Gastrocnemius medialis (tissue), 4 donors: ENCODE measurements at regions not wholly inside any gene's neighbourhood (a gene's known extent, or its start where the extent isn't known, plus 50 kb on each side); places are given as distances from the start of the nearest gene placed in this dataset.

Source experiments
- ATAC-seq, 2 donors: fragments of 150-250 bp; one replicate each; pipeline ENCODE4 v1.9.1; 2016
- DNase-seq, 2 donors: peaks; one replicate each; pipeline ENCODE4 v3.0.0-alpha.2; 2019
- H3K27ac ChIP-seq, 4 donors: fragments of 200-600 bp; sonication (generic); 1 replicate in 1 of 4; 2 replicates in 3 of 4; pipeline ENCODE4 v1.5.1; 2016 to 2018; ENCODE audit warnings: mild to moderate bottlenecking in 2 of 4, moderate library complexity in 1 of 4
- H3K27me3 ChIP-seq, 3 donors: fragments of 200-600 bp; sonication (generic) in 2 of 3; 1 replicate in 1 of 3; 2 replicates in 2 of 3; pipeline versions ENCODE4 v1.5.1 to v1.6.0; 2016 to 2019; ENCODE audit warnings: mild to moderate bottlenecking in 1 of 3, moderate library complexity in 1 of 3
- H3K36me3 ChIP-seq, 2 donors: fragments of 200-600 bp; sonication (generic) in 1 of 2; one replicate each; pipeline ENCODE4 v1.5.1; 2017 to 2018
- H3K4me1 ChIP-seq, 2 donors: fragments of 200-600 bp; sonication (generic) in 1 of 2; one replicate each; pipeline ENCODE4 v1.5.1; 2016 to 2017; ENCODE audit warnings: mild to moderate bottlenecking in 2 of 2
- H3K4me3 ChIP-seq, 4 donors: fragments of 200-600 bp; sonication (generic) in 3 of 4; 1 replicate in 1 of 4; 2 replicates in 3 of 4; pipeline ENCODE4 v1.5.1; 2016 to 2019; ENCODE audit warnings: mild to moderate bottlenecking in 2 of 4
- H3K9me3 ChIP-seq, 3 donors: fragments of 200-600 bp; sonication (generic) in 2 of 3; 1 replicate in 1 of 3; 2 replicates in 2 of 3; pipeline ENCODE4 v1.5.1; 2016 to 2019
- CTCF ChIP-seq, 5 experiments: fragments of 450-650 bp in 3 of 5; fragments of 200-600 bp in 2 of 5; sonication (generic) in 2 of 5; IDR thresholded peaks in 4 of 5; conservative IDR thresholded peaks in 1 of 5; 1 replicate in 4 of 5; 2 replicates in 1 of 5; pipeline ENCODE4 v1.5.1; 2016 to 2019; ENCODE audit warnings: antibody characterized with exemption in 5 of 5, mild to moderate bottlenecking in 3 of 5, moderate library complexity in 3 of 5
- POLR2A ChIP-seq, 2 donors: fragments of 450-650 bp; IDR thresholded peaks; one replicate each; pipeline ENCODE4 v1.6.1; 2017; ENCODE audit warnings: antibody characterized with exemption in 2 of 2, mild to moderate bottlenecking in 2 of 2, moderate library complexity in 2 of 2
- in situ Hi-C, 4 donors: fragments of 200-750 bp; cut with MboI; loops; one replicate each; pipeline versions ENCODE4 v1.15.0 to v1.8.0; 2017; ENCODE audit warnings: low sequenced_read_pairs in 4 of 4
- intact Hi-C: fragments of 100-400 bp; cut with DNase I; formaldehyde crosslinking; loops from one replicate; pipeline ENCODE4 v1.15.1; 2023; ENCODE audit warnings: low total_unique reads

- Histone ChIP-seq H3K4me3 (no peak overlapping the region), H3K27ac (no peak overlapping the region), H3K27me3 (no peaks in the 10 kb centered on the region), H3K9me3 (no peaks in the 10 kb centered on the region), H3K4me1 (peaks cover 0 to 4% of the 10 kb centered on the region in 2 donors), H3K36me3 (no peaks in the 10 kb centered on the region)
- ATAC-seq (no peak), DNase-seq (no peak)
- TF ChIP-seq CTCF (IDR thresholded peaks at IDR 0.05 in 4 of 5, conservative IDR thresholded peaks at IDR 0.05 in 1 of 5) (no peak), POLR2A (IDR thresholded peaks at IDR 0.05) (no peak)
- intact Hi-C loops = no loop called here
- in situ Hi-C loops = no loop called here
Observed at GRCh38 chr2:215753808-215754207, 259.5 kb downstream of the MREG start.

- ATAC-seq (no peak), DNase-seq (no peak)
- Histone ChIP-seq H3K36me3 (no peaks in the 10 kb centered on the region), H3K27me3 (no peaks in the 10 kb centered on the region), H3K4me1 (peaks cover 0 to 12% of the 10 kb centered on the region in 2 donors), H3K27ac (no peak overlapping the region), H3K4me3 (no peak overlapping the region), H3K9me3 (no peaks in the 10 kb centered on the region)
- intact Hi-C loops (no loop called here), in situ Hi-C loops (no loop called here)
- TF ChIP-seq POLR2A (IDR thresholded peaks at IDR 0.05) (no peak), CTCF (IDR thresholded peaks at IDR 0.05 in 4 of 5, conservative IDR thresholded peaks at IDR 0.05 in 1 of 5) (no peak)
Observed at GRCh38 chr2:215752991-215753390, 260.4 kb downstream of the MREG start.

GRCh38 chr2:215752436-215752835, 260.9 kb downstream of the MREG start:
- peaks cover 0 to 12% of the 10 kb centered on the region in 2 donors for H3K4me1 ChIP-seq
- DNase-seq (no peak), ATAC-seq (no peak)
- H3K36me3 ChIP-seq = no peaks in the 10 kb centered on the region
- no peak overlapping the region for H3K27ac ChIP-seq
- H3K9me3 ChIP-seq = no peaks in the 10 kb centered on the region
- H3K27me3 ChIP-seq = no peaks in the 10 kb centered on the region
- H3K4me3 ChIP-seq = no peak overlapping the region
- intact Hi-C loops = no loop called here
- TF ChIP-seq POLR2A (IDR thresholded peaks at IDR 0.05) (no peak), CTCF (IDR thresholded peaks at IDR 0.05 in 4 of 5, conservative IDR thresholded peaks at IDR 0.05 in 1 of 5) (no peak)
- in situ Hi-C loops = no loop called here

GRCh38 chr2:215751911-215752272, 261.5 kb downstream of the MREG start:
- TF ChIP-seq POLR2A (IDR thresholded peaks at IDR 0.05) (no peak), CTCF (IDR thresholded peaks at IDR 0.05 in 4 of 5, conservative IDR thresholded peaks at IDR 0.05 in 1 of 5) (no peak)
- Histone ChIP-seq H3K9me3 (no peaks in the 10 kb centered on the region), H3K4me3 (no peak overlapping the region), H3K27me3 (no peaks in the 10 kb centered on the region), H3K36me3 (no peaks in the 10 kb centered on the region), H3K27ac (no peak overlapping the region), H3K4me1 (peaks cover 0 to 12% of the 10 kb centered on the region in 2 donors)
- in situ Hi-C loops = no loop called here
- no peak for ATAC-seq
- intact Hi-C loops = no loop called here
- no peak for DNase-seq

- H3K4me1 ChIP-seq = peaks cover 0 to 12% of the 10 kb centered on the region in 2 donors
Observed at GRCh38 chr2:215751200-215751910, 262.0 kb downstream of the MREG start.

More at GRCh38 chr2:215751200-215751910, 262.0 kb downstream of the MREG start:
- intact Hi-C loops (no loop called here), in situ Hi-C loops (no loop called here)
- TF ChIP-seq POLR2A (IDR thresholded peaks at IDR 0.05) = no peak
- no peak for TF ChIP-seq CTCF (IDR thresholded peaks at IDR 0.05 in 4 of 5, conservative IDR thresholded peaks at IDR 0.05 in 1 of 5)
- Histone ChIP-seq H3K36me3 (no peaks in the 10 kb centered on the region), H3K9me3 (no peaks in the 10 kb centered on the region), H3K4me3 (no peak overlapping the region), H3K27me3 (no peaks in the 10 kb centered on the region), H3K27ac (no peak overlapping the region)
- DNase-seq = no peak
- ATAC-seq = no peak
